HG03175 (cell line): ENCODE measurements at regions not wholly inside any gene's neighbourhood (a gene's known extent, or its start where the extent isn't known, plus 50 kb on each side); places are given as distances from the start of the nearest gene placed in this dataset.

ENCODE experiments used
- ATAC-seq: cut with Tn5 transposase; IDR thresholded peaks from one replicate; pipeline ENCODE4 v1.9.1; 2021; ENCODE audit warnings: mild to moderate bottlenecking, moderate library complexity; ENCODE audit not compliant: unreplicated experiment

DNA sequence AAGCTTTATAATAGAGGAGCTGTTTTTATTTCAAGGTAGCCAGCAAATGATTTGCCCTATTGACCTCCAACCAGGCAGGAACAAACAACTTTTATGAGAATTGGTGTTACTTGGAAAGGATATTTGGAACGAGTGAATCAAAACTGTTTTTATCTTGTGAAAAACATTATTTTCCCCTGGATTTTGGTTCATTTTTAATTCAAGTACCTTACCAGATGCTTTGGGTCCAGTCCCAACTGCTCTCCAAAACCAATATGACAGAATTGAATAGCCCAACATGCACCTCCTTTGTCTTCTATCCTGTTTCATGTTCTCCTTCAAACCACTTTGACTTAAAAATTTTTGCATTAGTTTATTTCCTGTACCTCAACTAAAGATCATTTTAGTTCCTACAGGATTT lies 178.6 kb upstream of the RBMS1 start:
- ATAC-seq = no peak

DNA sequence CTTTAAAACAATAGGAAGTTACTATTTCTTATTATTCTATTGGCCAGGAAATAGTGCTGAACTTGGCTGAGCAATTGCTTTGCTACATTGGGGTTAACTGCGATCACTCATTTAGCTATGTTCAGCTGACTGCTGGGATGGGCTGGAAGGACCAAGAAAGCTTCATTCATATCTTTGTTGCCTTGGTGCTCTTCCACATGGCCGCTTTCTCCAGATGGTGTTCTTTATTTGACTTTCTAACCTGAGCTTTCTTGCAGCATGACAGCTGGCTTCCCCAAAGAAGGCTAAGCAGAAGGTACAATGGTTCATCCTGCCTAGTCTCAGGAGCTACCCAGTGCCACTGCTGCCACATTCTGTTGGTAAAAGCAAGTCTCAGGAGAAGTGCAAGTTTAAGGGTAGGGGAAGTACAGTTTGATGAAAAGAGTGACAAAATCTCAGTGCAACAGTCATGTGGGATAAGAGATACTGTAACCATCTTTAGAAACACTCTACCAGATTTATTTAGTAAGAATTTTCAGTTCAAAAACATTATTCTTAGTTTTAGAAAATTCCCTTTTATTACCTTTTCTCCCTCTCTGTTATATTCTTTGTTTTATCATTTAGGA lies 180.6 kb upstream of the RBMS1 start:
- ATAC-seq = no peak

DNA sequence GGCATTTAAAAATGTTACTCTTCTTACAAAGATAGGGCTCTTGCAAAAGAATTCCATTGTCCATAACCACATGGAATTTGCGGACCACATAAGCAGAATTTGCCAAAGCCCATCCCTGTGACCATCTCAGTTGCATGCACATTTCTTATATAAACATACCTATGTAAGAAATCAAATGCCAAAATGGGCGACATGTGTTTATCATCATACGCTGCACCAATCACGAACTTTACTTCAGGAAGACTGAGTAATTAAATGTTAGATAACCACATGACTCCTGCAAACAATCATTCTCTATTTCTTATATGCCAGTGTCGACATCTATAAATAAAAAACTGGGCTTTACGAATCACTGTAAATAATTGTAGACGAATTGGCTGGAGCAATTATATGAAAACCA lies 186.1 kb upstream of the RBMS1 start:
- ATAC-seq = no peak

DNA sequence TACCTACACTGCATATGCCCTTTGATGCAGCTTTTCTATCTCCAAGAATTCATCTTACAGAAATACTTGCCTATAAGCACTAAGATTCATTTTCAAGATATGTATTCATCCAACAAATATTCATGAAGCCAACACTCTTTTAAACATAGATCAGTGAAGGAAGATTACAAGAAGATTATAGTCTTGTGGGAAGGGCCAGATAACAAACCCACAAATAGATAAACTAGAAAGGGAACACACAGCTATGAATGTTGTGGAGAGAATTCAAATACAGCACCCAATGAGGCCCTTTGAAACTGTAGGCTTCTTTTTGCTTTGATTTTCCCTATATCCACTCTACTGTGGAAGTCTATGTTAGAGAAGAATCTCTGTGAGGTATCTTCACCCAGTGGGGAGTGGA lies 186.7 kb upstream of the RBMS1 start:
- no peak for ATAC-seq

DNA sequence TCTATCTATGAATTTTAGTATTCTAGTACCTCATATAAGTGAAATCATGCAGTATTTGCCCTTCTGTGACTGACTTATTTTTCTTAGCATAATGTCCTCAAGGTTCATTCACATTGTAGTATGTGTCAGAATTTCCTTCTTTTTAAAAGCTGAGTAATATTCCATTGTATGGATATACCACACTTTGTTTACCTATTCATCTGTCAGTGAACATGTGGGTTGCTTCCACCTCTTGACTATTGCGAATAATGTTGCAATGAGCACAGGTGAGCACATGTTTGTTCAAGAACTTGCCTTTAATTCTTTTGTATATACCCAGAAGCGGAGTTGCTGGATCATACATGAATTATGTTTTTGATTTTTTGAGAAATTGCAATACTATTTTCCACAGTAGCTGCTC lies 187.4 kb upstream of the RBMS1 start:
- no peak for ATAC-seq

DNA sequence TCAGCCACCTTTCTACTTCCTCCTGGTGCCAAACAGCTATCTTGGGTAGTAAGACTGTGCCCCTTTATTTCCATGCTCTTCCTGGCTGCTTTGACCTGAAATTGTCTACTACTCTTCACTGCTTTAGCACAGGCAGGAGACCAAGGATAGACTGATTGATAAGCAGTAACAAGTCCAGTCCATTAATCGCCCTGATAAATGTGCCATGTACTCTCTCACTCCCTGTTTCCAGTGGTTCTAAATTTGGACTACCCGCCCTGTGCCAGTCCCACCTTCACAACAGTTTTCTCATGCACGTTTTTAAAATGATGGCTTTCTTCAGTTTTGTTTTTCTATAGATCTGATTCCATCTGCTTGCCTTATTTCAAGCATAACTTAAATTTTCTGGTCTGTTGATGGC lies 189.6 kb upstream of the RBMS1 start:
- no peak for ATAC-seq

DNA sequence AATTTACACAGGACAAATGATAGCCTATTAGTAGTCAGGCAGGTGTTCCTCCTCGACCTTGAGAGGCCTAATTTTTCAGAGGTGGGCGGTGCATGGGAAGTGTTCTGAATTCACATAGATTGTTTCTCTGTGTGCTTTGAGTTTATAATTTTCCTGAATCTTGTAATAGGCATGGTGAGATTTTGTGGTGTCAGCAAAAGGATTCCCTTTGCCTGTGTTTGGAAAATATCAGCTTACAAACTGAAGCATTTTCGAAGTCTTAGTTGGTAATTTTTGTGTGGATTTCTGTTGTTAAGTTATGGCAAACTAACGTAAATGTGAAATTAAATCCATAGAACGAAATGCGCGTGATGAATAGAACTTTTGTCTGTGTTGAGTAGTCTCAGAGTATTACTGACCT lies 194.0 kb upstream of the RBMS1 start:
- ATAC-seq = no peak

DNA sequence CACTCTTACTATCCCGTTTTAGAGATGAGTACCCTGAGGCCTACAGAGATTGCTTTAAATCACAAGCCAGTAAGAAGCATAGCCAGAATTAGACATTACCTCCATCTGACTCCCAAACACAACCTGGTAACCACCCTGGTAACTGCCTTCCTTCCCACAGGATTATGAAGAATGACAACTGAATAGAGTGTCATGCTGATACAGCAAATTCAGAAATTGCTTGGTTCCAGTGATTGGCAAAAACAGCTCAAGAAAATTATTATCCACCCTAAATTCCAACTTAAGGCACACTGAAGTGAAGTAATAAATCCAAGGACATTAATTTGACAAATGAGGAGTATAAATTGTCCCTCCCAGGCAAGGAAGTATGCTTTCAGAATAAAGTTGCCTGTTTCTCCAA lies 195.8 kb upstream of the RBMS1 start:
- no peak for ATAC-seq

DNA sequence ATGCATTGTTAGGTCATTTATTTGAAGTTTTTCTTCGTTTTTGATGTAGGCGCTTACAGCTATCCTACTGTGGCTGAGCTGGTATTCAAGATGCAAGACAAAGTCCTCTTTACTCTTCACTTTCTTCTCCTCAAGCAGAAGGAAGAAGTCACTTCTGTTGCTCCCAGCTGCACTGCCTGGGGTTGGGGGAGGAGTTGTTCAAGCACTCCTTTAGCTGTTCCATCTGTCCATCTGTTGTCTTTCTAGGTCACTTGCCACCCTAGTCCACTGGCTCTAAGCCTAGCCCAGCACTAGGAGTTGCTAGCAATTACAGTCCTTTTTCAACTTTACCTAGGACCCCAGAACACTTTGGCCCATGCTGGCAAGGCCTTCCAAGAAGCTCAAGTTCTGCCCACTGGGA lies 200.6 kb upstream of the RBMS1 start:
- no peak for ATAC-seq

DNA sequence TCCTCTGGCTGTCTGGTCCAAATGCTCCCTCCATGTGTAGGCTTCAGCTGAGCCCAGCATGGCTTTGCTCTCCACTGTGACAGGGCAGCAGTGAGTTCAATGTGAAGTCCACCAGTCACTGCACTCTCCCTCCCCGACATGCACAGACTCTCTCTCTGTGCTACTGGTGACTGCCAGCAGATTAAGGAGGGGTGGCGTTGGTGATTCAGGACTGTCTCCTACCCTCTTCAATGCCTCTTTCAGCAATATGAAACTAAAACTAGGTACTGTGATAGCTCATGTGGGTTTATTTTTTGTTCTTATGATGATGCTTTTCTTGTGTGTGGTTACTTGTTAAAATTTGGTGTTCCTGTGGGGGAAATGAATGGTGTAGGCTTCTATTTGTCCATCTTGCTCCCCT lies 201.0 kb upstream of the RBMS1 start:
- no peak for ATAC-seq

DNA sequence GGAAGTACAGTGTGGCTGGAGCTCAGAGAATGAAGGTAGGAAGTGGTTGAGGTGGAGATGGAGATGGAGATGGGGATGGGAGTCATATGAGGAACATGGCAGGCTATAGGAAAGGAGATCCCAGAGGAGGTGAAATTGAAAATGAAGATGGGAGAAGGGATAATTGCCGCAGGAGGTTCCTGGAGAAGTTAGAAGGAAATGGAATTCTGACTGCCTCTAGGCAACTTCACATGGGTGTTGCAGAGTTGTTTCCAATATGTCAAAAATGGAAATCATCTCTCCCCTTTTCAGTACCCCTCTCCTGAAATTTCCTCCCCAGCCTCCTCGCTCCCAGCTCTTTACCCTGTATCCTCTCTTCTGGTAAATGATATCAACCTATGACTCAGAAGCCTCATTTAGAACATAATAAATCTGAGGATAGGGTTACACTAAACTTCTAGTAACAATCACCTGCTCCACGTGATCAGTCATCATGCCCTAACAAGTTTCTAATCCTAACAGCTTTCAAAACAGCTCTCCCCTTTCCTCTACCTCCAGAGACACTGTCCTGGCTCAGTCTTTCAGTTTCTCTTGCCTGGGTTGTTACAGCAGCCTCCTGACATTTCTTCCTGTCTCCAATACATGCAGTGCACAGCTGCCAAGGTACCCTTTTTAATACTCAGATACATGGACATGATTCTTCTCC lies 201.9 kb upstream of the RBMS1 start:
- no peak for ATAC-seq

DNA sequence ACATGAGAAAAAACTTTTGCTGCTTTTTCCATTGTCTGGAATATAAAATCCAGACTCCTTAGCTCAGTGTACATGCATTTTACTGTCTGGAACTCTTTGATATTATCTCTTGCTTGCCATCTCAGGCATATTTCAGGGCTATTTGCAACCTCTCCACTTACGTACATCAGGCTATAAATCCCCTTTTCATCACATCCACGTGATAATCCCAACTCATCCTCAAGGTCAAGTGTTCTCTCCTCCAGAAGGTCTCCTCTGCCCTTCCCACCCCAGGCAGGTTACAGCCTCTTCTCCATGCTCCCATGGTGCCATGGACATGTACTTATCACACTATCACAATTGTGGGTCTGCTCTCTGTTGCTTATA lies 202.5 kb upstream of the RBMS1 start:
- ATAC-seq = no peak

DNA sequence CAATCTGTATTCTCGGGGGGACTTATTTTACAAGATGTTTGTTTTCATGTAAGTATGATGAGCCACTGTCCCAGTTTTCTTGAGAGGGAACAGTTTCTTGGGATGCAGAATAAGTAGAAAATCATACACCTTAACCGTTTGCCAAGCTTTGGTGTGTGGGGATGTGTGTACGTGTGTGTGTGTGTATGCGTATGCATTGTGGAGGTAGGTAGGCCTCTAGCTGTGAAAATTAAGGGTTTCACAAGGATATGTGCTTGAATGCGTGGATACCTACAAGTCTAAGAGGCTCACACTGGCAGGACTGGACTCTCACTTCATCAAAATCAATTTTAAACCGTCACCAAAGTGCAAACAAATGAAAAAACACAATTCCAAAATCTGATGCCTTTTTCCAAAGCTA lies 204.2 kb upstream of the RBMS1 start:
- ATAC-seq = no peak

DNA sequence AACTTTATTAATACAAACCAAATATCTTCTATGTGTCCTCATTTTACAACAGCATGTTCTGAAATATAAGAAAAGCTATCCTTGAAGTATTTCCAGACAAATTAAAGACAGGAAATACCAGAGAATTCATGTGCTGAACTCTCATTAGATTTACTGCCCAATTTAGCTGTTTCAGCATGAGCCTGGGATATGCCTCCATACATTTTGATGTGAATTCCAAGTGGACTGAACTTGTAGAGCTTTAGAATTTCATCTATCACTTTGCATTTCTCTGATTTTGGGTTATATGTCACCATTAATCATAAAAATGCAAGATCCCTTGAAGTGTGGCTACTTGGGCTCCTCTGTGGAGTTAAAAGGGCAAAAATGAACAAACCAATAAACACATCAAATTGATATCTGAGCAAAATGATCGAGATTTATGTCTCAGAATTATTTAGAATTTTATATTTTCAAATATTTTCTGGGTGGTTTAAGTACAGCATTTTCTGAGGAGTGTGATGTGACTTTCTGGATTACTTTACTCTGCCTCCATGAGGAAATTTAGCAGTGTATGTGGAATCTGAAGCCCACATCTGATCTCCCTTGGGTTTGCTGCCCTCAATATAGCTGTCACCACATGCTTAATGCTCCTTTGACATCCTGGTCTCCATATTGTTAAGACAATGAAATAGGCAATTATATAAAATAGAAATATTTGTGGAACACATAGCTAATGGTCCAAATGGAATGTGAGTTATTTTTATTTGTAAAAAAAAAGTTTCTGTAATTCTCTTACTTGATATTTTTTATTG lies 206.6 kb upstream of the RBMS1 start:
- ATAC-seq = no peak

DNA sequence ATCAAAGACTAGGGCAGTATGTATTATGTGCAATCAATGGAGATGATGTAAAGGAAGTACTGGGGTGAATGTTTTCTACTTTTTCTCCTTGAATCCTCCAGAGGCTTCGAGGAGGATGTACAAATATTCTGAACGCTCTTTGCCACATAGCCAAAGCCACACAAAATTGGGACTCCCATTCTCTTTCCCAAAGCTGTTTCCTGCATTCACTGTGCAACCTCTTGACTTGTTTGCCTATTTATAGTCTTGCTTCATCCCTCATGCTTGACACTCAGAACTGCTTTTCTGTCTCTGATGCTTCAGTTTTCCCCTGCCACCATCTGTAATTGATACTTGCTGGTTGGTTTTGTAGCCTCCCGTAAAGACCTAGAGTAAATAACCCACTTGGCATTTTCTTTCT lies 208.2 kb upstream of the RBMS1 start:
- no peak for ATAC-seq

DNA sequence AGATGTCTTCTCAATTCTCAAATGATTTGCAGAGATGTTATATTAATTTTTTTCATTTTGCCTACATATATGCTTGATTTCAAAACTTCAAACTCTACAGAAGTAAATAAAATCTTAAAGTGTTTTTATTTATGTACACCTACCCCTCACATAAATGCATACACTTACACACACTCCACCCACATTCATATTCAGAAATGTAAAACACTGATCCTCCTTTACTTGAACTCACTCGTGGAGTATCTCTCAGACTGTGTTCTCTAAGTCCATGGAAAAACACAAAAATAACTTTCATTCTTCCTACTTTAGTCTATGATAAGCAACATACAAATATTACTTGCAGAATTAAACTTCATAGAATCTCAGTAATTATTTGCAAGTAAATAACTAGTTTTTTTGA lies 209.1 kb upstream of the RBMS1 start:
- no peak for ATAC-seq

DNA sequence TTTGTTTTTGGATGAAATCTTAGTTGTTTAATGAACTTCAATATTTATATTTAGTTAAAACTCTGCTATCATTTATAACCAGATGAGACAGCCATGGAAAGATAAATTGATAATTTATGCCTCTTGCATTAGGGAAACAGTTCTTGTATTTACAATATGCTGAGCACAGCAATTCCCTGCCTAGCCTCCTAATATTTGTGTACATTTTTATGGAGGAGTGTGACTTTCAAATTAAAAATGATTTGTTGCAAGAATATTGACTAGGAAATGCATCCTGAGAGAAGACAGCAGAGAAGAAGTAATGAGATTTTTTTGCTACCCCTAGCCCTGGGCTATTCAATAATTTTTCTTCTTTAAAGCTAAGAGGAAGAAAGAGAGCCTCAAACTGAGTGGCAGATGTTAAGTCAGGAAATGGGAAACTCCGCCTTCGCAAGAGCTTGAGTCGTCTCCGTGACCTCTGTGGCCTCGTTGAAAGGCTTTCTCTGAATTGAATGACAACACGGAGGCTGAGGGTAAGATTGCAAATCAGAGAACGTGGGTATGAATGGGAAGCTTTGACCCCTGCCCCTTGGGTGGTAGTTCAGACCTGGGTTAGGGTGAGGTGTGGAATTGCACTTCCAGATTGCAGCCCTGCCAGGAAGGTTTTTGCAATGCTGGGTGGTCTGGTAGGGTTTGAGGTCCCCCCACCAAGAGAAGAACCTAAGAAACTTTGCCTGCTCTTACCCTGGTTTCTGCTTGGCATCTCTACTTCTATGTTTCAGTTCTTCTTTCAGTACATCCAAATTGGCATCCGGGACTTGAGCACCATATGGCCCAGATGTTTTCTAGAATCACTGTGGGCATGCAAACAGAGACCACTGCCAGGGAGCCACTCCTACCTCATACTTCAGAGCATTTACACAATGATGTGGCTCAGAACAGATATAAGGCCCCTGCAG lies 210.3 kb upstream of the RBMS1 start:
- peak; percentile 89 for ATAC-seq

DNA sequence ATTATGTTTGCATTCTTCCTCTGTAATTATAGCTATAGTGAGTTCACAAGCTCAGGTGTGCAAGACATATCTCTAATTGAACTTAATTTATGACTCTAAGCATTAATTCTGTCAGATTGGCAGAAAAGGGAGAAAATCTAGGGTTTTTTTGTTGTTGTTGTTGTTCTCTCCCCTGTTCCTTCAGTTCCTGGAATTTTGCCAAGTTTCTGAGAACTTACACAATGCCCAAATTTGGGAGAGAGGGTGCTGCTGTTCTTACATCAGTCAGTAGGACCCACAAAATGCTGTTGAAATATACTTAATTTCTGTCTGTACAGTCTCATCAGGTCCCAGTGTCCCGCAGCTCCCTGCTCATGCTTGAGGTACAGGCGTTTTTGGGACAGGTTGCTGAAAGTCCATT lies 221.8 kb upstream of the RBMS1 start:
- ATAC-seq = no peak

DNA sequence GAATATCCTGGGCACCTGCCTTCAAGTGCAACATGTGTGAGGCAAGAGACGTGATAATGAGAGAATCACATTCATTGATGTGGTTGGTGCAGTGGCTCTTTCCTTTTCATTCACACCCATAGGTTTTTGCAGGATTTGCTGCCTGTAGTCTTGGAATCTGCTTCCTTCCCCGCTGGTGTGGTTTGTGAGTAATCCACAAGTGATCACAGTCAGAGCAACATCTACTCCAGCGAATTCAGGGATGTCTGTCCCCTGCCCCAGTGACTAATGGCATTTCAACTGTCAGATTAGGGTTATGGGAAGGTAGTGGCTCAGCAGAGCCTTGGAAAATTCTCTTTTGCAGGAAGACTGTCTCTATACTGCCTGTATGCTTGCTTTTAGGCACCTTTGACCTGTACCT lies 225.5 kb upstream of the RBMS1 start:
- no peak for ATAC-seq

DNA sequence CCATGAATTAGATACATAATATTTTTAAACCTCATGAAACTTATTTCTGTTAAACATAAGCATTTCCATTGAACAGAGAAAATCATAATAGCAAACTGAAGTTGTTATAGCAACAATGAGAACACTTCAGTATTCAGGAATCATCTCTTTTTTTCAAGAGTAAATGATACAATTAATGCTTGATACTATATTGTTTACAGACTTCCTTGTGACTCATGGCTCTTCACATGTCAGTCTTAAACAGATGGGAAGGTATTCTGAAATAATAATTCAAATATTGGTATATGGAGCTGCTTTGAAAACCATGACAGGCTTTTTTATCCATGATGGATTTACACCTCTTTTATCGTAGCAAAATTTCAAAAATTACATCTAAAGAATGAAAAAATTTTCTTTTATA lies 226.5 kb upstream of the RBMS1 start:
- ATAC-seq = no peak
